ENCODE measurements at regions not wholly inside any gene's neighbourhood (a gene's known extent, or its start where the extent isn't known, plus 50 kb on each side); places are given as distances from the start of the nearest gene placed in this dataset.
A peak's percentile ranks its signal among the peaks of the same experiment; 100 is the strongest.
"Not testable (repeated sequence)": the region's sequence is repeated elsewhere in the genome, so short reads cannot be mapped to it uniquely, and the experiment has no call there.

DNA sequence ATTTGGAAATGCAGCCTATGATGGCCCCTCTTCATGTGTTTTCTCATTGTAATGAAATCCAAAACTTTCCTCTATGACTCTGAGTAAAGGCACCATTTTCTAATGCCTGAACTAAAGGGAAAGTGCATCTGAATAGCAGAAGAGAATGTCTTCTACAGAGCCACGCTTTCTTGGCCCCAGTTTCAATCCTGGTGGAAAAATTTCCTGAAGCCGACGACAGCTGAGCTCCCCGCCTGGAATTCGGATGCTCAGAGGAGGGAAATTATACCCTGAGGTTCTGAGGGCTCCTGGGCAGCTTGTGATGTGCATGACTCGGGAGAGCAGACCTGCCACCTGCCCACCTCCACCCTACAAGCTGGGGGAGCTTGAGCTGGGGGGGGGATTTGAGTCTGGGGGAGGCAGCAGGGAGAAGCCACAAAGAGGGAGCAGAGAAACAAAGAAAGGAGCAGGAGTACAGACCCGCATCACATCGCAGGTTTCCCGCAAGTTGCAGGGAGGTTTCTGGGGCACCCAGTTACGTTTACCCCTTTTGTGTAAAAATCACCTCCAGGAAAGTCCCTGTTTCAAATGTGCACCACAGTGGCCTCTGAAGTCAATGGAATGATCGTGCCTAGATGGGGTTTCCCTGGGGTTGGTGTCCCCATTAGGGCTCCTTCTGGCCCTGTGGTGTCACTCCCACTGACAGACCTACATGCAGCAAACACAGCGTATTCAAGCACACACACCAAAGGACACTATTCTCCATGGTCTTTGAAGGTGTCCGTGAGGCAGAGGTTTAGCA is 145.6 kb upstream of the RBPJ start:
- no peak for DNase-seq (ENCODE audit: low spot score)

GRCh38 chr4:26175905-26176470 is 144.8 kb upstream of the RBPJ start:
- no peak for DNase-seq (ENCODE audit: low spot score)

DNA sequence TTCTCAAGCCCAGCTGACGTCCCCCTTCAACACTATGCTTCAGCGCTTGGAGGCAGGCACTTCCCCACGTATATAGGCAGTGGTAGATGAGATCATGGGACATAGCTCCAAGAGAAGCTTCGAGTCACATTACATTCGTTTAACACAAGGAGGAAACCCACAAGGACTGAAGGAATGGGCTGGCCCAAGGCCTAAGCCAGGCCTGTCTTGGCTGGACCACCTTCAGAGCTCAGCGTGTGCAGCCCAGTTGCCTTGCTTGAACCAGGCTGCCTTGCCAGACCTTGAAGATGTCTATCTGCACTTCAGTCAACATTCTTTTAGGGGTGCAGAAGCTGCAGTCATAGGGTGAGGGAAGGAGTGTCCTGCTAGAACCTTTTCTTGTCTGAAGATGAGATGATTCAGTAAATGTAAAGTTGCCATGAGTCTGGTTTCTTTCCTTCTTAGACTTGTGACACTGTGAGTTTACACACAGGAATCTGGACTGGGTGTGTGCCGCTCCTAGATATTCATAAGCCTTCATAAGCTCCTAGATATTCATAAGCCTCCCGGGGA is 144.1 kb upstream of the RBPJ start:
- DNase-seq (ENCODE audit: low spot score) = no peak

DNA sequence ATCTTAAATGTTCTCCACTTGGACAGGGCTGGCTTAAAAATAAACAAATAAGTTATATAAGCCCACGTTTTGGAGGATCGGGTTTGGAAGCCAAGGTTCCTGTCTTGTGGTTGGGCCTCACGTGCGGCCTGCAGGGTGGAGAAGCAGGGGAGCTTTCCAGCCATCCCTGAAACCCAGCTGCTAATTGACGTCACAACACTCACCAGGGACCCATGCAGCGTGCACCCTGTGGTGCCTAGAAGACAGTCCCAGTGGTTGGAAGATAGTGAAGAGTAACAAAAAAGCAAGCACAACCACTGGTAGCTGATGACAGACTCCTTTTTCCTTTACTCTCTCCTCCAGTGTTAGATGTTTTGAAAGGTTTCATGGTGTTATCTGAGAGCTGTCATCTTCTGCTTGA is 142.0 kb upstream of the RBPJ start:
- DNase-seq (ENCODE audit: low spot score) = no peak

GRCh38 chr4:26179316-26179760 is 141.5 kb upstream of the RBPJ start:
- DNase-seq (ENCODE audit: low spot score) = no peak

DNA sequence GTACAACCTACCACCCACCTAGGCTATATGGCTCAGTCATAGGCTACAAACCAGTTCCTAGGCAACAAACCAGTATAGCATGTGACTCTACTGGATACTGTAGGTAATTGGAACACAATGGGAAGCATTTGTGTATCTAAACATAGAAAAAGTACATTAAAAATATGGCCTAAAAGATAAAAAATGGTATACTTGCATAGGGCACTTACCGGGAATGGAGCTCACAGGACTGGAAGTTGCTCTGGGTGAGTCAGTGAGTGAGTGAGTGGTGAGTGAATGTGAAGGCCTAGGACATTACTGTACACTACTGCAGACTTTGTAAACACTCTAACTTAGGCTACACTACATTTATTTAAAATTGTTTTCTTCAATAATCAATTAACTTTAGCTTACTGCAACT is 139.2 kb upstream of the RBPJ start:
- no peak for DNase-seq (ENCODE audit: low spot score)

DNA sequence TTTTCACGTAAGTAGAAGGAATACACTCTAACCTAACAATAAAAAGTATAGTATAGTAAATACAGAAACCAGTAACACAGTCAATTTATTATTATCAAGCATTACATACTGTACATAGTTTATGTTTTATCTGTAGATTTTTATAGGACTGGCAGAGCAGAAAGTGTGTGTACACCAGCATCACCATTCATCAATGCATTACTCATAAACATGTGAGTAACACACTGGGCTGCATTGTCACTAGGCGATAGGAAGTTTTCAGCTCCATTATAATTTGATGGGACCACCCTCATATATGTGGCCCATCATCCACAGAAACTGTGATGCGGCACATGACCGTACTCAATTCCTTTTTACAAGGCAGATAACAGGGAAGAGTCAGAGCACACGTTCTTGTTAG is 137.8 kb upstream of the RBPJ start:
- DNase-seq (ENCODE audit: low spot score) = no peak

DNA sequence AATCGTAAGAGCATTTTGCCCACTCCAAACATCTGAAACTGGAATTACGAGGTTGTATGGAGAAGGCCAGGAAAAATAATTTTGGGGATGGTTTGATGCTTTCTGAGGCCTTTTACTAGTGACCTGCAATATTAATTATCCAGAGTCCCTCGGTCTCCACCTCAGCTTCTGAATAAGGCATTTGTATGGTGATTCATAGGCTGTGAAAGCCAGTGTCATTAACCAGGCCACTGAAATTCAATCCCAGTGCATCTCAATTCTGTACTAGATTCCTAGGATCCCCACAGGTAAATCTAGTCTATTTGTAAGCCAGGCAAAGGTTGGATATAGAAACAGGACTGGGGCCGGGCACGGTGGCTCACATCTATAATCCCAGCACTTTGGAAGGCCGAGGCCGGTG is 135.4 kb upstream of the RBPJ start:
- DNase-seq (ENCODE audit: low spot score) = no peak

DNA sequence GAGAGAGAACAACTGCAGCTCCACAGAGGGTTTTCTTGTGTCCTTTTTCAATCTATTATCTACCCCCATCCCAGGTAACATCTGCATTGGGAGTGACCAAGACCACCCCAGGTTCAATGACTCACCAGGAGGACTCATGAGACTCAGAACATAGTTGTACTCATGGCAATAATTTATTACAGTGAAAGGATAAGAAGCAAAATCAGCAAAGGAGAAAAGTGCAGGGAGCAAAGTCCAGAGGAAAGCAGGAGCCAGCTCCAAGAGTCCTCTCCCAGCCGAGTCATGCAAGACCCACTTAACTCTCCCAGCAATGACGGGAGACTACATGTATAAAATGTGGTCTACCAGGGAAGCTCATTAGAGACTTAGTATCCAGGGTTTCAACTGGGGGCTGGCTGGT is 129.5 kb upstream of the RBPJ start:
- peak; percentile 34 for DNase-seq (ENCODE audit: low spot score)

GRCh38 chr4:26192899-26193869 is 127.6 kb upstream of the RBPJ start:
- DNase-seq (ENCODE audit: low spot score) = no peak

DNA sequence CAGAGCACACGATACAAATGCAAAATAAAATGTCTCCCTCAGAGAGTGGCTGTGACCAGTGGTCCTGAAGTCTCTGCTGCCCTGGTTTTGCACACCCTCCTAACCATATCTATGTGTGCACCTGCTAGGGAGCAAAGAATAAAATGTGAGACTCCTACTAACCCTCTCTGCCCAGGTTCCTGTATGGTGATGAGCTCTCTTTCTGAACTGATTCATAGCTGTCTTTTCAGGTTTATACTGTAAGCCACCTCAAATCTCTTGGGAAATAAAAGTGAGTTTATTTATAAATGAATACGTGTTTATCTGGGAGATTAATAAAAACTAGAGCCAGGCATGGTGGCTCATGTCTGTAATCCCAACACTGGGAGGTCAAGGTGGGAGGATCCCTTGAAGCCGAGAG is 126.0 kb upstream of the RBPJ start:
- DNase-seq (ENCODE audit: low spot score) = no peak

GRCh38 chr4:26196567-26196966 is 124.2 kb upstream of the RBPJ start:
- no peak for DNase-seq (ENCODE audit: low spot score)

DNA sequence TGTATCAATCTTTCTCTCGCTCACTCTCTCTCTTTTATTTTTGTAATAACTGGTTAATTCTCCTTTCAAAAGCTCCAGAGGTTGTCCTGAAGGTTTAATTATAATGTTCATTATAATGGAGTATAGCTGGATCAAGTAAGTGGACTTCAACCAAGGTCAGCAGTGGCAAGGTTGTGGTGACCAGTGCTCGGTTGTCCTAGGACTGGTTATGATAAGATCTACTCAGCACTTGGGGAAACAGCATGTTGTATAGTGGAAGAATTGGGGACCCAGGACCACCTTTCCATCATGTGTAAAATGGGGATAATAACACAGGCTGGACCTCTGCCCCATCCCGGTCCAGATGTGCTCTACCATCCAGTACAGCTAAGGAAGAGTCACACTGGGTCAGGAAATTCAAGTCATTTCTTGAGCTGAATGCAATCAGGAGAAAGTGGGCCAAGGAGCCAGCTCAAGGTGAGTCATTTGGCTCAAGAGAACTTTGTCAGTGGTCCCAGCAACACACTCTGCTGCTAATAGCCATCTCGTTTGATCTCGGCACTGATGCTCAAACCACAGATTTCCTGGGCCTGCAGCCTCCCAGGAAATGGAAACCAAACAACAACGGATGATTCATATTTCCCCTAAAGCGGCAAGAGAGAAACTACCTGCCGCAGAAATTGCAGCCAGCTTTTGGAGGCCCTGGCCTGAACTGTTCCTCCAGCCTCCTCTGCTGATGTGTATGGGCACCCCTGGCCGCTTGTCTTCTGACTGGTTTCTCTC is 123.6 kb upstream of the RBPJ start:
- DNase-seq (ENCODE audit: low spot score) = no peak

DNA sequence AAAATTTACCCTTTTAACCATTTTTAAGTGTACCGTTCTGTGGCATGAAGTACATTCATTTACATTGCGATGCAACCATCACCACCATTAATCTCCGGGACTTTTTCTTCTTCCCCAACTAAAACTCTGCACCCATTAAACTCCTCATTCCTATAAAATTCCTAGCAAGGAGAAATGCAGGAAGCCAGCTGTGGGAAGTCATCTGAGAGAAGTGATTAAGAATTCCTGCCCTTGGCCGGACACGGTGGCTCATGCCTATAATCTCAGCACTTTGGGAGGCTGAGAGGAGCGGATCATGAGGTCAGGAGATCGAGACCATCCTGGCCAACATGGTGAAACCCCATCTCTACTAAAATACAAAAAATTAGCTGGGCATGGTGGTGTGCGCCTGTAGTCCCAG is 121.9 kb upstream of the RBPJ start:
- not testable (repeated sequence) for DNase-seq (ENCODE audit: low spot score)

GRCh38 chr4:26199596-26199995 is 121.2 kb upstream of the RBPJ start:
- DNase-seq (ENCODE audit: low spot score) = no peak

DNA sequence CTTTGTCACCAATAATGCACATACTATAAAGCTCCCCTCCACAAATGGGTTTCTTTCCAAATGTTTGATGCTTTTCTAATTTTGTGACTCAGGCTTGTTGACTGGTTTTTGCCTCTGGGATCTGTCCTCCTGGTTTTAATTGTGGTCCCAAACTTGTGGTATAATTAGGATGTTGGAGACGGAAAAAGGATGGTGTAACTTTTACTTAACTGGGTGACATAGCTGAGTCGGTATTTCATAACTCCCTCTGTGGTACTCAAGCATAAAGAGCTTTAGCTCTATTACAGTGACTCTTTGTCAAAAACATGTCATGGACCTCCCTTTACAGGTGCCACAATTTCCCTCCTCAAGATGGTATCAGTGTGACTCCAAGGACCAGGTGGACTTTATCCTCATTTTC is 119.7 kb upstream of the RBPJ start:
- no peak for DNase-seq (ENCODE audit: low spot score)

GRCh38 chr4:26204249-26204825 is 116.5 kb upstream of the RBPJ start:
- DNase-seq (ENCODE audit: low spot score) = no peak

GRCh38 chr4:26204911-26205370 is 115.9 kb upstream of the RBPJ start:
- no peak for DNase-seq (ENCODE audit: low spot score)

DNA sequence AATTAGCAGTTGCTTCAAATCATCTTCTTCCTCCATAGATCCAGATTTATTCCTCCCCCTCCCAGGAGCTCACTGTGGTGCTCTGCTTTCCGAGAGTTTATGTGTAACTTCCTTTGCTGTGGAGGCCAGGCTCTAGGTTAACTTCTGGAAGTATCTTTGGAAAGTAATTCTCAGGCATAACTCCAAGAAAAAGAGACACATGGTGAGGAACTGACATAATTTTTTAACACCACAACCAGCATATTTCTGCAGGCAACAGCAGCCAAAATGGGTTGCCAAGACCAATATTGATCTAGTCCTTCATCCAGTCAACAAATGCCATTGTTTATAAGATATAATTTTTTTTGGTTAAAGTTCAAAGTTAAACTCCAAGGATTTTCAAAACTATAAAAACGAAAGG is 114.5 kb upstream of the RBPJ start:
- DNase-seq (ENCODE audit: low spot score) = no peak

DNA sequence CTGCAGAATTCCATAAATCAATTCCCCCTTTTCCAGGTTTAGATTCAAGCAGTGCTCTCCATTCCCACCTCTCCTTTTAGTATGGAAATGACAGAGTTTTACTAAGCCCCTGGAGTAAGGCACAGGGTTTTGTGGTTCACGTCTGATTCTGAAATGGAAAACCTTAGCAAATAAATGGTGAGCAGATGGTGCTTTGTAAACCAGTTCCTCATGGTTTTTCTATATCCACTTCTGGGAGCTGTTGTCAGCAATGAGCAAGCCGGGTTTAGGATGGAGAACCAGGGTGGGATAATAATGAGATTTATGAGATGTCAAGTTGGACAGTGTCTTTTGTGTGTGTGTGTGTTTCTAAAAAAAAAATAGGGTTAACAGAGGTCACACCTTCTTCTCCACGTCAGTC is 113.8 kb upstream of the RBPJ start:
- no peak for DNase-seq (ENCODE audit: low spot score)

- DNase-seq (ENCODE audit: low spot score) = no peak
Measured at GRCh38 chr4:26207631-26208030, 113.2 kb upstream of the RBPJ start.

Measured in HuH-7 (cell line).